Breast epithelium (tissue), 3 donors: ENCODE measurements at regions not wholly inside any gene's neighbourhood (a gene's known extent, or its start where the extent isn't known, plus 50 kb on each side); places are given as distances from the start of the nearest gene placed in this dataset.

Experiments
- CTCF ChIP-seq, 3 donors: fragments of 450-650 bp; IDR thresholded peaks; one replicate each; pipeline ENCODE4 v1.5.1; 2016 to 2017; ENCODE audit warnings: antibody characterized with exemption in 3 of 3, mild to moderate bottlenecking in 3 of 3, moderate library complexity in 3 of 3
- POLR2A ChIP-seq: fragments of 450-650 bp; IDR thresholded peaks from one replicate; pipeline ENCODE4 v1.6.1; 2016; ENCODE audit warnings: antibody characterized with exemption, mild to moderate bottlenecking, moderate library complexity
- POLR2AphosphoS5 ChIP-seq, 3 donors: sonication (generic); formaldehyde crosslinking; IDR thresholded peaks; one replicate each; pipeline ENCODE4 v1.6.1; 2017; ENCODE audit warnings: antibody characterized with exemption in 3 of 3

GRCh38 chr14:38110258-38110657, 97.4 kb upstream of the SSTR1 start:
- TF ChIP-seq POLR2AphosphoS5 (IDR thresholded peaks at IDR 0.05) (no peak), CTCF (IDR thresholded peaks at IDR 0.05) (no peak), POLR2A (no peak)
